ENCODE measurements at regions not wholly inside any gene's neighbourhood (a gene's known extent, or its start where the extent isn't known, plus 50 kb on each side); places are given as distances from the start of the nearest gene placed in this dataset.
A peak's percentile ranks its signal among the peaks of the same experiment; 100 is the strongest.
"Not testable (repeated sequence)": the region's sequence is repeated elsewhere in the genome, so short reads cannot be mapped to it uniquely, and the experiment has no call there.

DNA sequence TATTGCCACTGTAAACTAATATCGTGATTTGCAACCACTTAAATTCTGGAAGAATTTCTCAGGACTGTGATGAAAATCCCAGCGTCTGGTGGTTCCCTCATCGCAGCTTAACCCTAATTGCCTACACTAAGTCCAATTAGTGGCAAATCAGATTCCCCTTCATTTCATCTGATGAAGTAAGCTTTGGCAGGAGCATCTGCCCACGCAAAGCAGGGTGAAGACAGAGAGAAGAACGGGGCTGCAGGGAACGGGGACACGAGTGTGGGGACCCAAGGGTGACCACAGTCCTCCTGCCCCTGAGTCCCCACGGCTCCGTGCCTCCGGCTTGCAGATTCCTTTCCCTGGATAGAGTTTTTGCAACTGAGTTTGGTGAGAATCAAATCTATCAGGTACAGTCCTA is 159.5 kb downstream of the LY86 start:
- no peak for DNase-seq (ENCODE audit: low spot score)

DNA sequence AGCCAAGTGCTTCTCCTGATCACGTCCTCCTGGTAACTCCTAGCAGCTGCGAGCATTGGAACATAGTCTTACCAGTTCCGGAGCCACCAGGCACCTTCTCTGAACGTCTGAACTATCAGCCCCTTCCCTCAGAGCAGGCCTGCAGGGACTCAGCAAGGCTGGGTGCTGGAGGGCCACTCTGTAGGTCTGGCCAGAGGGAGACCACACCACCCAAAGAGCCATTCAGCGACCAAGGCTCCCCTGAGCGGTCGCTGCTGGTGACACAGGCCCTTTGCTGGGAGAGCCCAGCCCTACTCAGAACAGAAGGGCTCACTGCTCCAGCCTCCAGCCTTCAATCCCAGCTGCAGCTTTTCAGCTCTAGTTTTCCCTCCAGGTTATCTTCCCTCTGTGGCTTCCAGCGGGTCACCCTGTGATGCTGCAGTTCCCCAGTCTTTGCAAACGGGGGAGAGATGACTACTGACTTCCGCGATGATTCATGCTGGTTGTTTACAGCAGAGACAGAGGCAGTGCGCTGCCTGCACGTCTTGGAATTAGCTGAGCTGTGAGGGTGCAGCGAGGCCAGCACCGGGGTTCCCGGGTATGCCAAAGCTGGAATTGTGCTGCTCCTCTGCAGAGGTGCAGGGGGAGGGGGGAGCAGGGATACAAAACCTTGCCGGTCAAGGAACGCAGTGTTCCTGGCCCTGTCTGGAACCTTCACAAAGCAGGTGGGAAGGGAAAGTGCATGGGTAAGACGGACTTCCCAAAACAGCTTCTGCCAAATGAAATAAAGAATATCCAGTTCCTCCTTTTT is 161.4 kb downstream of the LY86 start:
- peak; percentile 73 for DNase-seq (ENCODE audit: low spot score)

DNA sequence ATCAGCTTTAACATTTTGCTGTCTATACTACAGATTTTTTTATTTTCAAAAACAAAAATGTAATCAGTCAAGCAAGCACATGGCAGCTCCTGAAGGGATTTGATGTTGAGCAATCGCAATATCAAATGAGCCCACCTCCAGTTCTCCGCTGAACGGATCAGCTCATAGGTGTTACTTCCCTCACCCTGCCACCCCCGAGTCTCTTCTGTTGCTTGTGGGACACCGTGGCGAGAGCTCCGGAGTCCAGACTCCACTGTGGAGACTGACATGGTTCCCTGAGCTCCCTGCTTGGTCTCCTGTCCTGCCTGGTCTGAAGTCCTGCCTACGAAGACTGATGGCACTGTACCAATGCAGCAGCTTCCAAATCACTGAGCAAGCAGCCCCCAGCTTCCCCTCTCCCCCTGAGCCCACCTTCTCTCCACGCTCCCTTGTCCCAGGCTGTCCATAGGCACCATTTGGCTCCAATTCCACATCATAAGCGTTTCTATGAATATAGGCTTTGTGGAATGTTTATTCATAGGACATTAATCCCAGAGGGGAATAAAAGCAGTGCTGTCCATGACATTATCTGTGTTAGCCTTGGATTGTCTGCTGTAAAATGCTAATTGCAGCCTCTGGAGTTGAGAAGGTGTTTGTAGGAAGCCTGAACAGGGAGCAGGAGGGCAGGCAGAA is 162.2 kb downstream of the LY86 start:
- DNase-seq (ENCODE audit: low spot score) = no peak

DNA sequence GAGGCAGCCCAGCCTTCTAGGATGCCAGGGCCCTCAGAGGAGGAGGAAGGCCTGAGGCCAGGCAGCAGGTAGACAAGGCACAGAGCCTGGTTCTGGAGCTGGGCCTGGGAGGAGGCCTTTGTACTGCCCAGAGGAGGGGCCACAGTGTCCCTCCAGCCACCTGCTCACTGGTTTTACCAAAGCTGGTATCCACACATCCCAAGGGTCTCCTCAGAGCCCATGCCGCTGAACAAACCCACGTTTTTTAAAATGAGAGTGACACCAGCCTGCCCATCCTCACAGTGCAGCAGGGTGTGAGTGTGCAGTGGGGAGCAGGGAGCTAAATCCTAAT is 162.7 kb downstream of the LY86 start:
- no peak for DNase-seq (ENCODE audit: low spot score)

DNA sequence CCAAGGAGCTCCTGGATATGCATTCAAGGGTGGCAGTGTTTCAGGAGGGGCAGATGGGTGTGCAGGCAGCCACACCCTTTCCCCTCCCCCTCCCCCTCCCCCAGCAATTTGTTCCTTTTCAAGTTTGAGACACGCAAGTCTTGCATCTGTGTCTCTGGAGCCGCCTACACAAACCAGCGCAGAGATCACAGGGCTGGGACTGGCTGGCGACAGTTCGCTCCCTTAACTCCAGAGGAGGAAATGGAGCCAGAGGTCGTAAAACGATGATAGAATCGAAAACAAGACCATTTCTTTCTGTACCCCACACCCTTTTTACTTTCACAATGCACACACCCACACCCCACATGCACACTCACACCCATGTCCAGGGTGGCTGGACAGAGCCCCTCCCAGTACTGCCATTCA is 163.1 kb downstream of the LY86 start:
- DNase-seq (ENCODE audit: low spot score) = no peak

DNA sequence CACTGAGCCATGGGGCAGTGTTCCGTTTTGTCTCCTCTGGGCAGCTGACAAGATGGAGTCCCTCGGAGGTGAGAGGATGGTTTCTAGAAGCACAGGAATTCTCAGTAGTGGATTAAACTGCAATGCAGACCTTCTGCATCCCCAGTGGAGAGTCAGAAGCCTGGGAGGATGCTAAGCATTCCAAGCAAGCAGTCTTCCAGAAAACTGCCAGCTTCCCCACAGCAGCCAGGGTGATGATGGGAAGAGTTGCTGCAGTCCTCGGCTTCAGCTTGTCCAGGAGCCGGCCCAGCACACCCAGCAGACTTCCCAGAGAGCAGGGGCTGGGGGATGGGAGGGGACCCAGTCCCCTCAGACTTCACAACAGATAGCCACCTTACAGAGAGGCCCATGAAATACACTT is 163.6 kb downstream of the LY86 start:
- DNase-seq (ENCODE audit: low spot score) = no peak

DNA sequence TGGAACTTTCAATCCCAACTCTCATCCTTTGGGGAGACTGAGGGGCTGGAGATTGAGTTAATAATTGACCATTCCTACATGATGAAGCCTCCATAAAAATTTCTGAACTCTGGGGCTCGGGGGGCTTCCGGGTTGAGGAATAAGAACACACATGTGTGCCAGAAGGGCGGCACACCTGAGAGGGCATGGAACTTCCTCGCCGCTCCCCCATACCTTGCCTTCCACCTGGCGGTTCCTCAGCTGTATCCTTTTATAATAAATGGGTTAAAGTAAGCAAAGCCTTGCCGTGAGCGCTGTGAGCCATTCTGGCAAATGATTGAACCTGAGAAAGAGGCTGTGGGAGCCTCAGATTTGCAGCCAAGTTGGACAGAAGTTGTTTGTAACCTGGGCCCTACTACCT is 164.8 kb downstream of the LY86 start:
- DNase-seq (ENCODE audit: low spot score) = no peak

DNA sequence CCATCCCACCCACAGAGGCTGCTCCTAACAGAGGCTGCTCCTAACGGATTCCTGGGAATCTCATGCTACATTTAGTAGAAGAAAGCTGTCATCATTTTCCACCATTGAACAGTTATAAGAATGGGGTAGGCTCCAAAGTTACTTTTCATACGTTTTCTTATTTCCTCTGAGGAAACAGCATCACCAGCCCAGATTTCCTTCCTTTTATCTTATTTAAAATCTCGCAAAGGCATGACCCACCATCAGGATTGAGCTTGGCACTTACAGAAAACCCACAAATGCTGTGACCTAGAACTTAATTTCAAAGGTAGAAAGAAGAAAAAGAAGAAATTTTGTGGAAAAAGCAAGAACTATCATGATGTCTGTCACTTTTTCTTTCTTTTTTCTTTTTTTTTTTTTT is 168.0 kb downstream of the LY86 start:
- DNase-seq (ENCODE audit: low spot score) = no peak

DNA sequence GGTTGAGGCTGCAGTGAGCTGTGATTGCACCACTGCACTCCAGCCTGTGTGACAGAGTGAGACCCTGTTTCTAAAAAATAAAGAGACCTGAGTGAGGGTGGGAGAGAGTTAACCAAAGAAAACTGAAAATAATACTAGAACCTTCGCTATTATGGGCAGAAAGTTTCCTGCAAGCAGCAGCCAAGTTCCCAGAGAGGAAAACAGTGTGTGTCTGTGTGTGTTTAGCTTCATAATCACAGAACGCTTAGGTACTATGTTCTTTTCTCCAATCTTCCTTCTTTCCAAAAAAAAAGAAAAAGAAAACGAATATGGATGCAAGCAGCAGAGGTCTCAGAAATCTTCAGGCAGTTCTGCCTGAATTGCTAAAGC is 170.0 kb downstream of the LY86 start:
- DNase-seq (ENCODE audit: low spot score) = no peak

DNA sequence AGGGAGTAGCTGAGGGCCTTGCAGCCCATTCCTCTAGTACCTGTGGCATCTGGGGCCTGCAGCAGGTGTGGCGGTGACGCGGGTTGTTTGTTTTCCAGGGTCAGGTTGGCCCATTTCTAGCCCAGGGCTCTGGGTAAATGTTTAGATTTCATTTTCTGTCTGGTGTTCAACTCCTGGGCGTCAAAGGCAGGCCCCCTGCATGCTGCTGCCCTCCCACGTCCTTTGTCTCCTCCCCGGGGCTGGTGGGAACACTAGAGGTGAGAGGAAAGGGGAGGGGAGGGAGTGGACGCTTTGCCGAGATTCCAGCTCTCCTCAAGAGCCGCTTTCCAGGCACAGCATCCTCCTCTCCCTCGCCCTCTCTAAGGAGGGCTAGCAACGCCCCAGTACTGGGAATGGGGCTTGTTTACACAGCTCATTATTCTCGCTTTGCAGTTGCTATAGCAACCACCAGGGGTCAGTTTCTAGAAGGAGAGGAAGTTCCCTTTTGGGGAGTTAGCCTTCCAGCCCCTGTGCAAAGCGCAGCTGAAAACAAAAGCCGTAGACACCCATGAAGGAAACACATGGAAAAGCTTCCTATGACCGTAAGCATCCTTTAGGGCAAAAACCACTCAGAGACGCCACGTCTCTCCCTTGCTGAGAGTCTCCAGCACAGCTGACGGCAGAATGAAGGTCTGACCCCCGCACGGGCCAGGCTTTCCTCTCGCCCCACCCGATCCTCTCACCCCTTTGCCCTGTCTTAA is 170.6 kb downstream of the LY86 start:
- DNase-seq (ENCODE audit: low spot score) = peak; percentile 71

DNA sequence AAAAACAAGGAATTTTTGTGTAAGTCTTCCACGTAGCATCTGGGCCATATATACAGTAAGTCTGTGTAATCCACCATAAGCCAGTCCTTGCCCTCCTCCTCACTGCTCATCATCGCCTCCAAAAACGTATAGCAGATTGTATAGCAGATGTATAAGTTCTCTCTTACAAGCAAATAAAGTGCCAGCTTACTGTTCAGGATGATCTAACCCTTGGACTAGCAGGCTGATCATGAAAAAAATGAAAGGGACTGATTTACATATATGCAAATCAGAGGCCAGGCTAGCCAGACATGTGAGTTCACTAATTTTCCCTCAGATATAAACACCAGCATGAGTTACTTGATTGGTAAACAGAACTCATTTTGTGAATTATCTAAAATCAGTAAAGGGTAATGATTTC is 171.5 kb downstream of the LY86 start:
- DNase-seq (ENCODE audit: low spot score) = no peak

DNA sequence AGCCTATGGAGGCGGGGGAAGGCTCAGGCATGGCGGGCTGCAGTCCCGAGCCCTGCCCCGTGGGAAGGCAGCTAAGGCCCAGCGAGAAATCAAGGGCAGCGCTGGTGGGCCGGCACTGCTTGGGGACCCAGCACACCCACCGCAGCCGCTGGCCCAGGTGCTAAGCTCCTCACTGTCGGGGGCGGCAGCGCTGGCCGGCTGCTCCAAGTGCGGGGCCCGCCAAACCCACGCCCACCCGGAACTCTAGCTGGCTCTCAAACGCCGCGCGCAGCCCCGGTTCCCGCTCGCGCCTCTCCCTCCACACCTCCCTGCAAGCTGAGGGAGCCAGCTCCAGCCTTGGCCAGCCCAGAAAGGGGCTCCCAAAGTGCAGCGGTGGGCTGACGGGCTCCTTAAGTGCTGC is 174.0 kb downstream of the LY86 start:
- DNase-seq (ENCODE audit: low spot score) = not testable (repeated sequence)

DNA sequence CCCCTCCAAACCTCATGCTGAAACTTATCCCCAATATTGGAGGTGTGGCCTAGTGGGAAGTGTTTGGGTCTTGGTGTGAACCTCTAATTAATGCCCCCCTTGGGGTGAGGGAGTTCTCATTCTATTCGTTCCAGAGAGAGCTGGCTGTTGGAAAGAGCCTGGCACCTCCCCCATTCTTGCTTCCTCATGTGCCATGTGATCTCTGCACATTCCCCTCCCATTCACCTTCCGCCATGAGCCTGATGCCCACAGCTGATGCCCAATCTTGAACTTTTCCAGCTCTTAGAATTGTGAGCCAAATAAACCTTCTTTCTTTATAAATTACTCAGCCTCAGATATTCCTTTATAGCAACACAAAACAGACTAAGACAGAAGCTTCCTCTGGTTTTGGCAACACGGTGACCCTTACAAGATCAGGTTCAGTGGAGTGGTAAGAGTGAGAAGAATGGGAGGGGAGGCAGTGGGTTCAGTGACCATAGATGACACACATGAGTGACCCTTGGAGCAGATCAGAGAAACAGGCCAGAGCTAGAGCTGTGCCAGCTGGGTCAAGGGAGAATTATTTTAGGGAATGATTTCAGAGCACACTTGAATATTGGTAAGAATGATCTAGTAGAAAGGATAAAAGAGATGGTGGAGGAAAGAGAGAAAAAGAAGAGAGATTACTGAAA is 176.4 kb downstream of the LY86 start:
- DNase-seq (ENCODE audit: low spot score) = no peak

DNA sequence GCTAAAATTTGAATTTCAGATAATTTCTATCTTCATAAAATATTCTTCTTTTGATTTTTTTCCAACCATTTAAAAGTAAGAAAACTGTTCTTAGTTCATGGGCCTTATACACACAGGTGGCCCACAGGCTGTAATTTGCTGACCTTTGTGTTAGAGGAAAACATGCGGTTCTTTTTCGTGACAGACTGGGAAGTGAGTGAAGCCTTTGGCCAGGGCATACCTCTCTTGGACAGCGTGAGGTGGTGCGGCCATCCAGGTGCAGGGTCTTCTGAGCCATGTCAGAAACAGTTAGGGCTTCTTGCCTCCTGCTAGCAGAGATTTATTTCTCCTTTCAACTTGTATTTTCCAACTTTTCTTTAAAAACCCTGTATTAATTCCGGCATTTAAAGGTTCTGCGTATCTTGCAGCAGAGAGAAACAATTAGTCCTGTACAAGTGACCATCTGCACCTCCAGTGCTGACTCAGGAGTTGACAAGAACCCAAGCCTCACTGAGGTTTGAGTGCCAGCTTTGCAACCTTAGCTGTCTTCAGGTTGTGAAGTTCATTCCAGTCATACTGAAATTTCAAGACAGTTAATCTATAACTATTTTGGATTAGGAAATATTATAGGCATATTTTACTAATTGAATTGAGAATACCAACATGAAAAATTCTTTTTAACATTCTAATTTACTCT is 177.8 kb downstream of the LY86 start:
- DNase-seq (ENCODE audit: low spot score) = no peak

DNA sequence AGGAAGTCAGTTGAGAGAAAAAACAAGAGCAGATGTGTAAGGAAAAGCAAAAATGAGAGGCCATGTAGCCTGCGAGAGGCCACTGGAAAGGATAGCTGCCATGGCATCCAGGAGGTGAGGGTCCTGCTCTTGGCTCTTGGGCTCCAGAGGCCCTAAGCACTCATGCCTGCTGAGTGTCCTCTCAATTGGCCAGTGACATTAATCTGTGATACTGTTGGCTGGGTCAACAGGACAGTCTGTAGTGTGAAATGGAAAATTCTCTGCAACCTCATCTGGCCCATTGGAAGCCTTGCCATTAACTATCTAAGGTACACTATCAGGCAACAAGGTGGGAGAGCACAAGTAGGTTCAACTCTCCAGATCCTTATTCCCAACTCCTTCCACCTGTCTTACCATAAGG is 180.9 kb downstream of the LY86 start:
- DNase-seq (ENCODE audit: low spot score) = no peak

DNA sequence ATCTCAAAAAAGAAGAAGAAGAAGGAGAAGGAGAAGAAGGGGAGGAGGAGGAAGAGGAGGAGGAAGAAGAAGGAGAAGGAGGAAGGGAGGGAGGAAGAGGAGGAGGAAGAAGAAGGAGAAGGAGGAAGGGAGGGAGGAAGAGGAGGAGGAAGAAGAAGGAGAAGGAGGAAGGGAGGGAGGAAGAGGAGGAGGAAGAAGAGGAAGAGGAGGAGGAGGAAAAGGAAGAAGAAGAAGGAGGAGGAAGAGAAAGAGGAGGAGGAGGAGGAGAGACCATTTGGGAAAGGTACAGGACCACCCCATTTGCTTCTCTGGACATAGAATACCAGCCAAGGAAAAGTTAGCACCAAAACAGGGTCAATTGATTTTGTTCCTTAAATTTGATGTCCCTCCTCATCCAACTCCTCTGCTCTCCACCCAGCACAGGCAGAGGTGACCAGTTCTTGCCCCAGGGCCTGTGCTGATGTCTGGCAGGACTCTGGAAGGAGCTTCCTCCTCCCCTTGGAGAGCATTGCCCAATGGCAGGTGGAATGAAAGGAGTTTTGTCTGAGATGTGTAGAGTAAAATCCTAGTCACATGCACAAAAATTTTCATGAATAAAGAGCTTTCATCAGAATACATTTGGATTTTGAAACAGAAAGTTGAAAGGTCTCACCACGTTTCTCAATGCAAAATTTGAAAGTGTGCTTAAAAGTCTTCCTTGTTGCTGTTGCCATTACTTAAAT is 182.9 kb downstream of the LY86 start:
- DNase-seq (ENCODE audit: low spot score) = no peak

DNA sequence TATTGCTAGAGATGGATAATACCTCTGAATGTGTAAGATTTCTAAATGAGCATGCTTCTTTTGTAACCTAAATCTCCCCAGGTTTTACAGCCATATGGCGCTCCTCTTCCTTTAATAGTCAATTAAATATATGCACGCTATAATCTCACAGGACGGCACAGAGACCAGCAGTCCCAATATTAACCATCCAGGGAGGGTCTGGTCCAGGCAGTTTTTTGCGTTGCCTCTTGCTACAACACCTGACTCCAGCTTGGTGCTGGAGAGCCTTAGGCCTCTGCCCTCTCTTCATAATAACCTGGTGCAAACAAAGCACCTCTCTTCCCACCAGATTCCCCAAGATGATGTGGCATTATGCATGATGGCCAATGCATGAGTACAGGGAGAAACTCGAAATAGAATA is 183.4 kb downstream of the LY86 start:
- no peak for DNase-seq (ENCODE audit: low spot score)

DNA sequence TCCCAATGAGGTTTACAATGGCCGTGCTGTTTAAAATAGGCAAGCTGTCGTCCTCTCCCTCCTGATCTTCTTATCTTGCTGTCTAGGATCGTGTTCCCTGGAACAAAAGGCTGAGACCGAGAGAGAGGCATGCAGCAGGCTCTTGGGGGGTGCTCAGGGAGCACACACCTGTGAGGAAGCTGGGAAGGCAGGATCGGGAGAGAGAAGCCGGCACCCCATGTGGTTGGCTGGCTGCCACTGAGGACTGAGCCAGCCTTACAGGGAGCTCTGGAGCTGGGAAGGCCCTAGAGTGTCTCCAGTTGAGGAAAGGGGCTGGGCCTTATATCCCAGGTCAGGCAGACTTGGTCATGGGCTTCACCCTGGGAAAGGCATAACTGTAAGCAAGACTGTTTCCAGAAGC is 184.2 kb downstream of the LY86 start:
- DNase-seq (ENCODE audit: low spot score) = no peak

DNA sequence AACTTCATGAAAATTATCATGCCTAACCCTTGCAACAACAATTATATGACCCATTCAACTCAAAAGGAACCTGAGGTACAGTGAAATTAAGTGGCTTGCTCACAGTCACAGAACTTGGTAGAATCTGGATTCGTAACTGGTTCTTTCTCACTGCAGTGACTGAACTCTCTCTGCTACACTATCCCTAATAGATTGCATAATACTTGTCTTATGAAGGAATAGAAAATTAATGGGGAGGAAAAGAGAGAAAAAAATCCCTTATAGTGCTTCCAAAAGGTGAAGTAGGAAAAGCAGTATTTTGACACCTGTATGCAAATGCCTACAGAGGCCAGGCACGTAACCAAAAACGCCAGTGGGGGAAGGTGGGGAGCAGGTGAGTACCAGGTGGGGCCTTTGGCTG is 186.6 kb downstream of the LY86 start:
- DNase-seq (ENCODE audit: low spot score) = no peak

DNA sequence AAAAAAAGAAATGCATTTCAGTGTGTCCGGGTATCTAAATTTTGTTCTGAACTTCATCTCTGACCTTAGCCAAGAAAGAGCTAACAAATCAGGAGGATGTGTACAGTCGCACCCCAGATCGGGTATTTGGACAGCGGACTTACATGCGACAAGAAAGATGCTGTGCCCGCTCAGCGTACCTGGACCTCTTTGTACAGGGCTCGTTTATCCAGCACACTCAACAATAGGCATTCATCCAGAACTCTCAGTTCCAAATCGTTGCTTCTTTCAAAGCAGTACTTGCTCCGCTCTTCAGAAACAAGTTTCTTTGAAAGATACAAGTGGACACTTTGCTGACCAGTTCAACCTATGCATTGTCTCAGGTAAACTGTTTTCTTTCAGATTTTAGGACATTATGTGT is 191.7 kb downstream of the LY86 start:
- DNase-seq (ENCODE audit: low spot score) = no peak

DNA sequence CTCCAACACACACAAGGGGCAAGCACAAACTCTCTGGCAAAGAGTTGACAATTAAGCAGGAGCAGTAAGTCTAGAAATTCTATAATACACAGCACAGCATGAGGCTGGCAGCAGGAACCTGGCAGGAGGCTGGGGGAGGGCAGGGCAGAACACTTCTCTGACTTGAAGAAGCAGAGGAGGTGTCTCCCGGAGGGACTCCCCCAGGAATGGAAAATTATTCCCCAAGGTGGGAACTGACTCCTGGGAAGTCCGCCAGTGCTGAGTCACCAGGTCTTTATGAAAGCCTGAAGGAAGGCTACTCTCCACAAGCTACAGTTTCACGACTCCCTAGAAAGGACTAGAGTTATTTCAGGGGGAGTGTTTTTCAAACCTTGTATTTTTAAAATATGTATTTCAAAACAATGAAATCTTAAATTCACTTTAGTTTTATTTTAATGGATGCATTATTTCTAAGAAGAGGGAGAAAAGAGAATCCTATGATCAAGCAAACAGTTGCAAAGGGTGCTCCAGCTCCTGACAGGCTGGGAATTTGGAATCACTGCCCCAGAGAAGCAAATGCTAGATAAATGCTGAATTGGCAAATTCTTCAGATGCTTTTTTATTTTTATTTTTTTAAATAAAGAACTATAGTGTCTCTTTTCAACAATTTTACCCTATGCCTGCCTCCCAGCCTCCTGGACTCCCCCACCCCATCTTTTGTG is 192.8 kb downstream of the LY86 start:
- DNase-seq (ENCODE audit: low spot score) = no peak

Measured in kidney capillary endothelial cell (primary cell).